ENCODE measurements at regions not wholly inside any gene's neighbourhood (a gene's known extent, or its start where the extent isn't known, plus 50 kb on each side); places are given as distances from the start of the nearest gene placed in this dataset.

- DNase-seq (no peak), ATAC-seq (peak; percentile 72)
- intact Hi-C loops (cut with DNase I, micrococcal nuclease): loop anchor here in 1 of 2 donors (5.0 to 10.0 kb wide), 2 partner anchors 322 to 1020 kb away; partner anchors contain the start of gene HOXD8
Observed at GRCh38 chr2:177147093-177147694, 65.4 kb upstream of the HNRNPA3 start.

GRCh38 chr2:177147834-177148445 lies 64.7 kb upstream of the HNRNPA3 start:
- DNase-seq (no peak), ATAC-seq (no peak)
- intact Hi-C loops (cut with DNase I, micrococcal nuclease): loop anchor here in 1 of 2 donors (5.0 to 10.0 kb wide), 2 partner anchors 323 to 1021 kb away; partner anchors contain the start of gene HOXD8

- ATAC-seq (peak; percentile 96), DNase-seq (peak; percentile 75 to 85)
- intact Hi-C loops (cut with DNase I, micrococcal nuclease): loop anchor here in 1 of 2 donors (5.0 to 10.0 kb wide), 2 partner anchors 324 to 1021 kb away; partner anchors contain the start of gene HOXD8
Observed at GRCh38 chr2:177148477-177149154, 64.0 kb upstream of the HNRNPA3 start.

GRCh38 chr2:177149155-177149503 lies 63.5 kb upstream of the HNRNPA3 start:
- no peak for ATAC-seq
- no peak for DNase-seq
- intact Hi-C loops (cut with DNase I, micrococcal nuclease): loop anchor here in 1 of 2 donors (5.0 to 10.0 kb wide), 2 partner anchors 324 to 1022 kb away; partner anchors contain the start of gene HOXD8

GRCh38 chr2:177153805-177154204 lies 58.8 kb upstream of the HNRNPA3 start:
- DNase-seq (no peak), ATAC-seq (no peak)
- intact Hi-C loops (cut with DNase I, micrococcal nuclease): no loop called here

- DNase-seq (no peak), ATAC-seq (no peak)
- intact Hi-C loops (cut with DNase I, micrococcal nuclease): no loop called here
Observed at GRCh38 chr2:177154809-177155208, 57.8 kb upstream of the HNRNPA3 start.

GRCh38 chr2:177155631-177156030 lies 57.0 kb upstream of the HNRNPA3 start:
- no peak for DNase-seq
- ATAC-seq: no peak
- intact Hi-C loops (cut with DNase I, micrococcal nuclease): no loop called here

GRCh38 chr2:177161741-177162460 lies 50.7 kb upstream of the HNRNPA3 start:
- no peak for DNase-seq
- intact Hi-C loops (cut with DNase I, micrococcal nuclease): loop anchor here (10.0 kb wide), 4 partner anchors 103 to 253 kb away; partner anchors contain the start of gene NFE2L2 (in 1 of the 2)
- ATAC-seq: peak; percentile 7

Small RNAs in the stretch of these regions (microRNA-seq; reads per million reads assigned to microRNA genes)
- gene MIR1246: 1.4 to 3.7 reads per million in 2 donors

Data from left colon (tissue), 2 donors.